Trophoblast cell (in vitro differentiated cells and primary cell): ENCODE measurements at regions not wholly inside any gene's neighbourhood (a gene's known extent, or its start where the extent isn't known, plus 50 kb on each side); places are given as distances from the start of the nearest gene placed in this dataset.
"Not testable (repeated sequence)": the region's sequence is repeated elsewhere in the genome, so short reads cannot be mapped to it uniquely, and the experiment has no call there.

Source experiments
- DNase-seq, 2 donors: peaks; one replicate each; pipeline ENCODE4 v3.0.0-alpha.2; 2016
- H2AFZ ChIP-seq: 2 replicates; pipeline ENCODE4 v1.6.1; 2013; ENCODE audit warnings: low read length, moderate library complexity, mild to moderate bottlenecking; ENCODE audit not compliant: insufficient read depth, poor library complexity
- H2AK5ac ChIP-seq: 2 replicates; pipeline ENCODE4 v1.6.1; 2013; ENCODE audit warnings: mild to moderate bottlenecking, low read length
- H2BK120ac ChIP-seq: 2 replicates; pipeline ENCODE4 v1.6.1; 2013; ENCODE audit warnings: low read length, mild to moderate bottlenecking, moderate library complexity; ENCODE audit not compliant: insufficient read depth, poor library complexity
- H2BK12ac ChIP-seq: 2 replicates; pipeline ENCODE4 v1.6.1; 2013; ENCODE audit warnings: mild to moderate bottlenecking, low read length, moderate library complexity
- H2BK5ac ChIP-seq: 2 replicates; pipeline ENCODE4 v1.6.1; 2013; ENCODE audit warnings: low read length, low read depth, moderate library complexity, mild to moderate bottlenecking; ENCODE audit not compliant: poor library complexity
- H3K14ac ChIP-seq: 2 replicates; pipeline ENCODE4 v1.6.1; 2013; ENCODE audit warnings: mild to moderate bottlenecking, low read length
- H3K18ac ChIP-seq: 2 replicates; pipeline ENCODE4 v1.6.1; 2013; ENCODE audit warnings: mild to moderate bottlenecking, low read length
- H3K23ac ChIP-seq: 2 replicates; pipeline ENCODE4 v1.6.1; 2013; ENCODE audit warnings: low read length
- H3K27ac ChIP-seq: 2 replicates; pipeline ENCODE4 v1.5.1; 2013; ENCODE audit warnings: low read depth, mild to moderate bottlenecking, inconsistent platforms, low read length, moderate library complexity
- H3K27me3 ChIP-seq: 2 replicates; pipeline ENCODE4 v1.6.1; 2013; ENCODE audit warnings: inconsistent platforms, mild to moderate bottlenecking, low read length, moderate library complexity; ENCODE audit not compliant: insufficient read depth
- H3K36me3 ChIP-seq, 2 experiments: 1 replicate in 1 of 2; 2 replicates in 1 of 2; pipeline ENCODE4 v1.6.1; 2013; ENCODE audit warnings: low read length in 2 of 2, mild to moderate bottlenecking in 2 of 2, moderate library complexity in 1 of 2; ENCODE audit not compliant: insufficient read depth in 2 of 2, control insufficient read depth in 1 of 2
- H3K4ac ChIP-seq: 2 replicates; pipeline ENCODE4 v1.6.1; 2013; ENCODE audit warnings: low read depth, mild to moderate bottlenecking, low read length, moderate library complexity
- H3K4me1 ChIP-seq, 2 experiments: 1 replicate in 1 of 2; 2 replicates in 1 of 2; pipeline ENCODE4 v1.6.1; 2013; ENCODE audit warnings: low read length in 2 of 2, mild to moderate bottlenecking in 2 of 2, moderate library complexity in 1 of 2; ENCODE audit not compliant: insufficient read depth in 2 of 2, control insufficient read depth in 1 of 2
- H3K4me2 ChIP-seq: 2 replicates; pipeline ENCODE4 v1.6.1; 2013; ENCODE audit warnings: inconsistent platforms, mild to moderate bottlenecking, low read length, moderate library complexity
- H3K4me3 ChIP-seq: 2 replicates; pipeline ENCODE4 v1.5.1; 2013; ENCODE audit warnings: mild to moderate bottlenecking, low read depth, low read length, inconsistent platforms
- H3K79me1 ChIP-seq: one replicate; pipeline ENCODE4 v1.6.1; 2013; ENCODE audit warnings: low read length
- H3K79me2 ChIP-seq: 2 replicates; pipeline ENCODE4 v1.6.1; 2013; ENCODE audit warnings: low read length, mild to moderate bottlenecking; ENCODE audit not compliant: control insufficient read depth, insufficient read depth, poor library complexity
- H3K9ac ChIP-seq: 2 replicates; pipeline ENCODE4 v1.6.1; 2013; ENCODE audit warnings: mild to moderate bottlenecking, low read length
- H3K9me3 ChIP-seq: 2 replicates; pipeline ENCODE4 v1.6.1; 2013; ENCODE audit warnings: low read depth, mild to moderate bottlenecking, control low read depth, inconsistent platforms, low read length; ENCODE audit not compliant: insufficient read depth
- H4K12ac ChIP-seq: 2 replicates; pipeline ENCODE4 v1.6.1; 2013; ENCODE audit warnings: low read depth, mild to moderate bottlenecking, low read length, moderate library complexity
- H4K8ac ChIP-seq: 2 replicates; pipeline ENCODE4 v1.6.1; 2013; ENCODE audit warnings: low read depth, mild to moderate bottlenecking, low read length, moderate library complexity
- H4K91ac ChIP-seq: one replicate; pipeline ENCODE4 v1.6.1; 2013; ENCODE audit warnings: low read depth, mild to moderate bottlenecking, low read length, moderate library complexity
- WGBS: extraction: QIAGEN DNeasy Blood & Tissue Kit; methylation state at CpG from one replicate; pipeline ENCODE4 v1.1.7; 2013; ENCODE audit warnings: missing lambda C conversion rate; ENCODE audit not compliant: insufficient read length, insufficient coverage; ENCODE audit errors: extremely low coverage; 5-methylcytosine and 5-hydroxymethylcytosine counted together

GRCh38 chrX:7593370-7593769 is 249.6 kb upstream of the VCX start:
- H3K4ac ChIP-seq, H2AFZ ChIP-seq, H3K27me3 ChIP-seq, H3K4me2 ChIP-seq, H3K79me1 ChIP-seq, H3K9me3 ChIP-seq, H2BK120ac ChIP-seq, H2BK12ac ChIP-seq, H3K36me3 ChIP-seq, H4K12ac ChIP-seq, H3K23ac ChIP-seq, H3K4me3 ChIP-seq, H3K4me1 ChIP-seq, H4K91ac ChIP-seq, H3K9ac ChIP-seq, H2BK5ac ChIP-seq, H3K14ac ChIP-seq, H3K18ac ChIP-seq, H3K27ac ChIP-seq, H2AK5ac ChIP-seq, DNase-seq, H3K79me2 ChIP-seq, H4K8ac ChIP-seq: not testable (repeated sequence)
- WGBS, result no CpG with 5 or more reads among the region's 28 CpGs

- Histone ChIP-seq H2BK12ac (no peak overlapping the region), H3K9me3 (no peaks in the 10 kb centered on the region), H3K4ac (no peak overlapping the region), H4K12ac (no peak overlapping the region), H2BK120ac (no peak overlapping the region), H4K8ac (no peak overlapping the region), H3K79me1 (no peaks in the 10 kb centered on the region), H2BK5ac (no peak overlapping the region), H3K4me3 (no peak overlapping the region), H2AK5ac (no peak overlapping the region), H3K9ac (no peak overlapping the region), H2AFZ (no peak overlapping the region), H3K27me3 (no peaks in the 10 kb centered on the region), H3K14ac (no peak overlapping the region), H3K18ac (no peak overlapping the region), H3K23ac (no peak overlapping the region), H3K4me2 (no peak overlapping the region), H3K4me1 (no peaks in the 10 kb centered on the region), H3K36me3 (no peaks in the 10 kb centered on the region), H3K27ac (no peak overlapping the region), H3K79me2 (no peaks in the 10 kb centered on the region), H4K91ac (no peak overlapping the region)
- DNase-seq, result peak in 1 of 2 donors; percentile 64
- WGBS, result no CpG with 5 or more reads among the region's 2 CpGs
These were observed 256.8 kb upstream of the VCX start for GRCh38 chrX:7586126-7586525.

GRCh38 chrX:7582191-7582590 is 260.8 kb upstream of the VCX start:
- Histone ChIP-seq H2BK120ac (no peak overlapping the region), H4K8ac (no peak overlapping the region), H3K36me3 (no peaks in the 10 kb centered on the region), H2AFZ (no peak overlapping the region), H3K27ac (no peak overlapping the region), H4K12ac (no peak overlapping the region), H3K4me3 (no peak overlapping the region), H3K27me3 (no peaks in the 10 kb centered on the region), H3K23ac (no peak overlapping the region), H2BK12ac (no peak overlapping the region), H3K18ac (no peak overlapping the region), H2AK5ac (no peak overlapping the region), H3K9me3 (no peaks in the 10 kb centered on the region), H3K14ac (no peak overlapping the region), H3K9ac (no peak overlapping the region), H4K91ac (no peak overlapping the region), H3K79me1 (no peaks in the 10 kb centered on the region), H3K4me2 (no peak overlapping the region), H3K4me1 (no peaks in the 10 kb centered on the region), H3K4ac (no peak overlapping the region), H3K79me2 (no peaks in the 10 kb centered on the region), H2BK5ac (no peak overlapping the region)
- no peak for DNase-seq
- no CpG with 5 or more reads among the region's 4 CpGs for WGBS

GRCh38 chrX:7580127-7580526 is 262.8 kb upstream of the VCX start:
- Histone ChIP-seq H4K91ac (no peak overlapping the region), H3K4me3 (no peak overlapping the region), H2BK12ac (no peak overlapping the region), H2BK120ac (no peak overlapping the region), H2BK5ac (no peak overlapping the region), H3K36me3 (no peaks in the 10 kb centered on the region), H3K23ac (no peak overlapping the region), H3K14ac (no peak overlapping the region), H3K4ac (no peak overlapping the region), H3K9me3 (no peaks in the 10 kb centered on the region), H3K4me1 (no peaks in the 10 kb centered on the region), H3K79me1 (no peaks in the 10 kb centered on the region), H3K9ac (no peak overlapping the region), H3K27me3 (no peaks in the 10 kb centered on the region), H2AK5ac (no peak overlapping the region), H3K4me2 (no peak overlapping the region), H4K8ac (no peak overlapping the region), H3K27ac (no peak overlapping the region), H4K12ac (no peak overlapping the region), H3K18ac (no peak overlapping the region), H3K79me2 (no peaks in the 10 kb centered on the region), H2AFZ (no peak overlapping the region)
- no CpG with 5 or more reads among the region's 2 CpGs for WGBS
- no peak for DNase-seq
